GM19455 (cell line): ENCODE measurements at regions not wholly inside any gene's neighbourhood (a gene's known extent, or its start where the extent isn't known, plus 50 kb on each side); places are given as distances from the start of the nearest gene placed in this dataset.

Experiments
- ATAC-seq: cut with Tn5 transposase; IDR thresholded peaks from one replicate; pipeline ENCODE4 v1.9.1; 2021; ENCODE audit not compliant: unreplicated experiment

DNA sequence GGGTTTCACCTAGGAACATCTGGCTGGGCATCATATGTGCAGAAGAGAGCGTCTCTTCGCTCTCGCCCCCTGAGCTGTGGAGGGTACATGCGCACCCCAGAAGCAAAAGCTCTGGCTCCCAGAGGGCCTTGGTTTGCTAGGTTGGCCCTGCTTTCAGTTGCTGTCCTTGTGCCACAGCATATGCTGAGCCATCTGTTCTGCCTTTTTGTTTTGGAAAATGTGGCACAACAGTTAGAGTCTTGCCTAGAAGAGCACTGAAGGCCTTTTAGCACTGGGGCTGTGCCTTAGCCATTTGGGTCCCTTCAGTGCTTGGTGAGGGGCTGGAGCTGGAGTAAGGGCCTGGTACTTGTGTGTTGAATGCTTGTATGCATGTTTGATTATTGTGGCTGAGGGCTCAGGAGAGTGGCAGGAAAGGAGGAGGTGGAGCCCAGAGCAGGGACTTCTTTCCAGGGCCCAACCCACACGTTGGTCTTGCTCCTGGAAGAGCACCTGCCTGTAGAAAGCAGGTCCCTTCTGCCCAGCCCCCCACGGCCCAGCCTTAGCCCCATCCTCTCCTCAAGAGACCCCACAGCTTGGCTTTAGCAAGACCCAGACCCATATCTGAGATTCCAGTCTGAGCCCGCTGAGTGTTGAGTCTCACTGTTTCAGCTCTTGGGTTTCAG is 113.7 kb downstream of the SLC25A47 start:
- ATAC-seq, result no peak

- ATAC-seq, result no peak
Measured at GRCh38 chr14:100438271-100438670, 115.1 kb downstream of the SLC25A47 start.

GRCh38 chr14:100438678-100439592 is 115.8 kb downstream of the SLC25A47 start:
- ATAC-seq, result no peak

- ATAC-seq, result no peak
Measured at GRCh38 chr14:100439781-100440180, 116.6 kb downstream of the SLC25A47 start.

DNA sequence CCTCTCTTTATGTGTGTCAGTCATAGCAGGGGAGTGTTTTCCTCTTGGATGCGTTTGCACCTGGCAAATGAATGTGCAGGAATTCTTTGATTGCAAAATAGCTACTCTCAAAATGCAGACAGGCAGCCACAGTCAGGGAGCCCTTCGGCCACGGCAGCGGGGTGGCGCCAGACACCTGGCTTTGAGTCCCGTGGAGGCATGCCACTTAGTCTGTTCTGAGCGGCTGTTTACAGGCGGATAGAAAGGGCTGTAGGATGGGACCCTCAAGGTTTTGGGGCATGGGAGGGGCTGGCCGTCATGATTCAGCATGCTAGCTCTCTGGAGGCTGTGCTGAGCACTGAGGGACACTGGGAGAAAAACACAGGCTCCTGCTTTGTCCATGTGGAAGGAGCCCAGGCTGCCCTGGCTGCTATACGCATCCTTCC is 117.1 kb downstream of the SLC25A47 start:
- no peak for ATAC-seq

GRCh38 chr14:100440758-100441203 is 117.6 kb downstream of the SLC25A47 start:
- no peak for ATAC-seq

- no peak for ATAC-seq
Measured at GRCh38 chr14:100441271-100441947, 118.3 kb downstream of the SLC25A47 start.

DNA sequence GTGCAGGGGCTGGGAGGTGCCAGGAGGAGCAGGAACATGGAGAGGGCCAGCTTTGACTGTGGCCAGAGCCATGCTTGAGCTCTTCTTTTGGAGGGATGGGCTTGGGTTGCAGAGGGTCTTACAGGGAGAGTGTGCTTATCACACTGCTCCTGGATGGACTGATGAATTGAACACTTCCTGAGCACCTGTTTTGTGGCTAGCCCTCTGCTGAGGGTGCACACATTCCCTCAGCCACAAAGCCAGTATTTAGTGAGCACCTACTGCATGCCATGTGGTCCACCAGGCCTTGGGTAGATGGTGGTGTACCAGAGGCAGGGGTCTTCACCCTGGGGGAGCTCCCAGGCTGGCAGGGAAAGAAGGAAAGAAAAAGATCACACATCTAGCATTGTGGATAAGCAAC is 118.9 kb downstream of the SLC25A47 start:
- ATAC-seq, result no peak

DNA sequence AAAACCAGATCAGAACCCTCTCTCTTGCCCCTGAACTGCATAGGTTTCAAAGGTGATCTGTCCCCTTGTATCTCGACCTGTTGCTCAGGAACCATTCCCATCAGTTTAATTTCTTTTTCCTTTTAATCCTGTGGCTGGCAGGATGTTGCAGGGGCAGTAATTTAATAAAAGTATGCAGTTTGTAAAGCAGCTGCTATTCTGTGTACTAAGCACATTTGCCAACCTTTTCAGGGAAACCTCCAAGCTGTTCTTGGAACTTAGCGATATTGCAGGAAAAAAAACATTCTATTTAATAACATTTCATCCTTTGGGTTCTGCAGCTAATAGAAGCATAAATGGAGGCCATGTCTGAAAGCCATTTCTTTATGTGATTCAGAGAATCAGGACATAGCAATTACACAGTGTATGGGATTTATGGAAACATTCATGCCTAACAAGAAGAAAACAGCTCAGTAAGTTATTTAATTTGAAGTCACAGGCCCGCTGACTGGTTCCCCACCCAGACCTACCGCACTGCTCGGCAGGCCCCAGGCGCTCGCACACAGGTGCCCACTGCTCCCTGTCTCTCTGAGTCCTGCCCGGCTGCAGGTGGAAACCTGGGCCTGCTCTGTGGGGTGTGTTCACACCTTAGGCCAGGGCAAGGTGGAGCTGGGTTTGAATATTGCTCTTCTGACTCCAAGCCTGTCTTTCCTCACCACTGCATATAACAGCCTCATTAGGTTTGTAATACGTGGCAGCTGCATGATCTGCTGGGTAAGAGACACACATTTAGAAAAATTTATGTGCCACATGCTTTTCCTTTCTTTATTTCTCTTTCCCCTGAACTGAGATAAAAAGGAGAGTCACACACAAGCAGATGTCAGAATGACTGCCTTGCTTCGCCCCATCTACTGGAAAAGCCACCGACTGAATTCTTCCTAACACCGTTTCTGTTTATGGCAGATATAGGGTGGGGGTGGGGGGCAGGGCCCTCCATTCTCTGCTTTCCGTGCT is 119.7 kb downstream of the SLC25A47 start:
- no peak for ATAC-seq

DNA sequence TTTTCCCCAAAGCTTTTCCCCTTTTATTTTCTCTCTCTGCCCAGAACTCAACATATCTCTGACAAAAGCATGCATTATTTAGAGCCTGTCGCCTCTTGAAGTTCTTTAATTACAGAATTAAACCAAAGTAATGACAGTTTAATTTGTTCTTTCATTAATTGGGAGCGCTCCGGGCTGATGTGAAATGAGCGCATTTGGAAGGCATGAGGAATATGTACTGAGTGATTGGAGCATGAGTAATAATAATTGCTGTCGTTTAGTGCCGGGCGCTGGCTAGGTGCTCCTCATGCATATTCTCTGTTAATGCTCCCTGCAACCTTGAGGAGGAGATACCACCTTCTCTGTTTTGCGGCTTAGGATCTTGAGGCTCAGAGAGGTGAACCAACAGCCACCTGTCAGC is 120.5 kb downstream of the SLC25A47 start:
- ATAC-seq, result no peak

- ATAC-seq, result no peak
Measured at GRCh38 chr14:100445436-100446088, 122.4 kb downstream of the SLC25A47 start.

DNA sequence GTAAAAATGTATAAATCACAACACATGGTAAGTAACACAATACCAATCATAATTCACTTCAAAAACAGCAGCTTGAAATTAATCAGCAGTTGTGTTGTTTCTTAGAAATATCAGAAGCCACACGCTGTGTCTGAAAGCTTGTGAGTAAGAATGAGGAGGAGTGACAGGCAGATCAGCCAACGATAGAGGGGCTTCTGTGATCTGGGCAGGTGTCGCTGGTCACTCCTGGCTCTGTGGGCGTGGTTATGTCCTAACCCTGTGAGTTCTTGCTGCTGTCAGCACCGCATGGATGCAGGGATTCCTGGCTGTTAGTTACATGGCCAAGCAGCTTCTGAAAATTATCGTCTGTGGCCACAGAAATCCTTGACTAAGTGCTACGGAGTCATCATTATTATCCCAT is 123.4 kb downstream of the SLC25A47 start:
- ATAC-seq, result no peak

GRCh38 chr14:100448376-100448775 is 125.2 kb downstream of the SLC25A47 start:
- ATAC-seq, result no peak

DNA sequence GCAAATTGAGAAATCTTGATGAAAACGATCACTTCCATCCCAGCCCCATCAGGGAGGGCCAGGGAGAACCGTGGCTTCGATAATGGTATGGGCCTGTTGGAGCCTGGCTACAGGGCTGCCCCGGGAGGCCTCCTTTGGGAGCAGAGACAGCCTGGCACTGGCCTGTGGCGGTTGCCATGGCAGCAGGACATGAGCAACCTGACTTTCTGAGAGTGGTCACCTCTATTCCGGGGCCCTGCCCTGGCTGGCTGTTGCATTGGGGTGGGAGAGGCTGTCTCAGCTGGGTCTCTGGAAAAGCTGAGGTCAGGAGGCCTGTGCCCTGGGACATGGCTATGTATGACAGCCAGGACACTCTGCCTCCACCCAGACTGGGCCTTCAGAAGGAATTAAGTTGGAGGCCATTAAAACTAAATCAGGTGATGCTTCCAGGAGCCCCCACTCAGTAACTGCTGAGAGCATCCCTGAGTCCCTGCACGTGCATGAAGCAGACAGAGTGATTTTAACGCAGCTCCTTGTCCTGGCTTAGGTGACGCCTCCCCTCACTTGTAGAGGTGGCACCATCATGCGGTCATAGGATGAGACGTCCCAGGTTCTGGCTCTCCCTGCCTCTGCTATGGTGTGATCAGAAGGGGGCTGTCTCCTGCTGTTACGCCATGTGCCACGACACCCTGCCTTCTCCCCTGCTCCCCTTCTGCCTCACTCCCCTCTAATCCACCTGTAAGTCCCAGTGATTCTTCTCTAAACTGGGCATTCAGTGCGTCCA is 126.3 kb downstream of the SLC25A47 start:
- no peak for ATAC-seq

DNA sequence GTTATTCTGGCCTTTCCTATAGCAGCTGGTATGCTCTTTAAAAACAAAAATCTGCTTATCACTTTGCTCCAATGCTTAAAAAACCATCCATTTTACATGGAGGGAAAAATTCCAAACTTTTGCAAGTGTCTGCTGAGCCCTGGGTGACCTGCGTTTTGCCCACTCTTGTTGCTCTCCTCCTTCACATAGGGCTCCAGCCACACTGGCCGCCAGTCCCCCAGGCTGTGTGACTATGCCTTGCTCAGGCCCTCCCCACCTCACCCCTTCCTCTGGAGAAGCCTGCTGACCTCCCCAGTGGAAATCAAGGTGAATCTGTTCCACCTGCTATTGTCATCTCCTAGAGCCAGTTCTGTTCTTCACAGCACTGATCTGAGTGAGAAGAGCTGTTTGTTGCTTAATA is 126.9 kb downstream of the SLC25A47 start:
- no peak for ATAC-seq

DNA sequence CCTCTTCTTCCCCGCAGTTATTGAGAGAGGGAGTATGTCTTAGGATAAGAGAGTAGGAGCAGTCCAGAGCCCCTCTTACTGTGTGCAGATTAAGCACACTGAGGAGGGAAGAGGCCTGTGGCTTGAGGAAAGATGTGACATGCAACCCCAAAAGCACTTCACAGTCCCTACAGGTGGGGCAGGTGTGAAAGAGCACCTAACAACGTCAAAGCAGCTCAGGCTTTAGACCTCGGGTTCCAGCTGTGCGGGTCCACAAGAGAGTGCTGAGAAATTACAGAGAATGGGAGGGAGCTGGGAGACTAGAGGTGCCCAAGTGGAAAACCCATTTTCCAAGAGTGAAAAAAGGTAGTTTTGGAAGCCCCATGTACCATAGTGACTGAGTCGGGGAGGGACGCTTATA is 127.6 kb downstream of the SLC25A47 start:
- no peak for ATAC-seq

DNA sequence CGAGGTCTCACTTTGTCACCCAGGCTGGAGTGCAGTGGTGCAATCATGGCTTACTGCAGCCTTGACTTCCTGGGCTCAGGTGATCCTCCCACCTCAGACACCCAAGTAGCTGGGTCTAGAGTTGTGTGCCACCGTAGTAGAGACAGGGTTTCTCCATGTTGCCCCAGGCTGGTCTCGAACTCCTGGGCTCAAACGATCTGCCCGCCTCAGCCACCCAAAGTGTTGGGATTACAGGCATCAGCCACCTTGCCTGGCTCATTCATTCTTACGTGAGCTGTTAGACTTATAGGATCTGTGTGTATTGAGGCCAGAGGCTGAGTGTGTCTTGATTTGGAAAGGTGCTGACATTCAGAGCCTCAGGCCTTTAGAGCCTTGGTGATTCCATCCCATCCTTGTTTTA is 128.1 kb downstream of the SLC25A47 start:
- no peak for ATAC-seq

GRCh38 chr14:100453930-100454329 is 130.8 kb downstream of the SLC25A47 start:
- no peak for ATAC-seq

DNA sequence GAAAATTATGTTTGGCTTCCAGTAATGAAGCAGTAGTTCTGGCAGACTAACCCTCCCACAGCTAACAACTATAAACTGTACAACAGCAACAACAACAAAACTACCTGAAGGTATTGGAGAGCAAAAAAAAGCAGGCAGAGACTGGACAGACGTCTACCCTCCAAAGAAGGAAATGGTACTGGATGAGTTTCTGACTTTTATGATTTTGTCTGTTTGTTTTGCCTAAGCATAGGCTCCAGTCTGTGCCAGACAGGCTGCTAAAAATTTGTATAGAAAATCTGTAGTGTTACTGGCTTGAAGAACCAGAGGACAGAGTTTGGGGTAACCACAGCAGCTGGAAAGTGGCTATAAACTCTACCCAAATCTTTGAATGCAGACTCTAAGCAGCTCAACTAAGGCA is 131.3 kb downstream of the SLC25A47 start:
- ATAC-seq, result no peak
